HepG2 (cell line): ENCODE measurements at regions not wholly inside any gene's neighbourhood (a gene's known extent, or its start where the extent isn't known, plus 50 kb on each side); places are given as distances from the start of the nearest gene placed in this dataset.

ENCODE experiments used
- ASH2L ChIP-seq: fragments of 300-600, 200-600 bp; sonication (generic); IDR thresholded peaks from 2 replicates; pipeline ENCODE4 v1.7.0; 2017; ENCODE audit warnings: low read depth, mild to moderate bottlenecking, moderate library complexity, mixed read lengths, low read length; ENCODE audit not compliant: insufficient read length
- KMT2A ChIP-seq: sonication (generic); formaldehyde crosslinking; IDR thresholded peaks from 2 replicates; pipeline ENCODE4 v1.4.0; 2020; ENCODE audit warnings: missing genetic modification reagents
- NKX3-1 ChIP-seq: sonication (generic); formaldehyde crosslinking; IDR thresholded peaks from 2 replicates; pipeline ENCODE4 v1.5.0; 2020; ENCODE audit warnings: missing genetic modification reagents
- RELA ChIP-seq: sonication (generic); formaldehyde crosslinking; IDR thresholded peaks from 2 replicates; pipeline ENCODE4 v1.4.0; 2020; ENCODE audit warnings: missing genetic modification reagents
- TEAD3 ChIP-seq: optimal IDR thresholded peaks from 2 replicates; pipeline ENCODE3; 2016; ENCODE audit warnings: borderline replicate concordance
- ZNF124 ChIP-seq: sonication (generic); formaldehyde crosslinking; IDR thresholded peaks from 2 replicates; pipeline ENCODE4 v1.4.0; 2020; ENCODE audit warnings: missing genetic modification reagents
- ZNF556 ChIP-seq: sonication (generic); formaldehyde crosslinking; IDR thresholded peaks from 2 replicates; pipeline ENCODE4 v1.4.0; 2020; ENCODE audit warnings: mild to moderate bottlenecking, missing genetic modification reagents, borderline replicate concordance
- TF ChIP-seq, protein P1 (sequence below): sonication (generic); formaldehyde crosslinking; IDR thresholded peaks from 2 replicates; pipeline ENCODE4 v1.5.0; 2020; ENCODE audit warnings: mild to moderate bottlenecking, missing genetic modification reagents
- TF ChIP-seq, protein P2 (sequence below): sonication (generic); formaldehyde crosslinking; IDR thresholded peaks from 2 replicates; pipeline ENCODE4 v1.4.0; 2020; ENCODE audit warnings: mild to moderate bottlenecking, missing genetic modification reagents, borderline replicate concordance
- TF ChIP-seq, protein P3 (sequence below): sonication (generic); formaldehyde crosslinking; IDR thresholded peaks from 2 replicates; pipeline ENCODE4 v1.4.0; 2020; ENCODE audit warnings: mild to moderate bottlenecking, missing genetic modification reagents
- TF ChIP-seq, protein P4 (sequence below): sonication (generic); formaldehyde crosslinking; IDR thresholded peaks from 2 replicates; pipeline ENCODE4 v1.4.0; 2020; ENCODE audit warnings: missing genetic modification reagents, low read depth, mild to moderate bottlenecking, borderline replicate concordance
- TF ChIP-seq, protein P5 (sequence below): sonication (generic); formaldehyde crosslinking; IDR thresholded peaks from 2 replicates; pipeline ENCODE4 v1.8.1; 2023; ENCODE audit warnings: mild to moderate bottlenecking, missing genetic modification reagents
- TF ChIP-seq, protein P6 (sequence below): IDR thresholded peaks from 2 replicates; pipeline ENCODE4 v1.6.1; 2016; ENCODE audit warnings: mild to moderate bottlenecking

DNA sequence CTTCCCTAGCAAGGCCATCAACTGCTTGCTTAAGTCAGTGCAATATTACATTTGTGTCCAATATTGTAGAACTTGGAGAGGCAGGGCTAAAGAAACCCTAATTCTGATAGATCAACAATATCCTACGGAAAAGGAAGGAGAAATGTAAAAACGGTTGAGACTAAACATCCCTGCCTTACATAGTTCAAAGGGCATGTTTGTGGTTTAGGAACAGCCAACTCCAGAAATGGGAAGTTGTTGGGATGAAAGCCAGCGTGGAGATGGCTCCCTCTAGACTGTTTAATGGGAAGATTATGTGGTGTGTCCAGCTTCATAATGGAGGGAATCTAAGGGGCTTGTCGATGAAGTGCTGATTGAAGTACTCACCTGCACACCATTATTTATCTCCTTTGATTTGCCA, 145.3 kb upstream of the TENT5A start (continued):
- TF ChIP-seq, protein P1, sequence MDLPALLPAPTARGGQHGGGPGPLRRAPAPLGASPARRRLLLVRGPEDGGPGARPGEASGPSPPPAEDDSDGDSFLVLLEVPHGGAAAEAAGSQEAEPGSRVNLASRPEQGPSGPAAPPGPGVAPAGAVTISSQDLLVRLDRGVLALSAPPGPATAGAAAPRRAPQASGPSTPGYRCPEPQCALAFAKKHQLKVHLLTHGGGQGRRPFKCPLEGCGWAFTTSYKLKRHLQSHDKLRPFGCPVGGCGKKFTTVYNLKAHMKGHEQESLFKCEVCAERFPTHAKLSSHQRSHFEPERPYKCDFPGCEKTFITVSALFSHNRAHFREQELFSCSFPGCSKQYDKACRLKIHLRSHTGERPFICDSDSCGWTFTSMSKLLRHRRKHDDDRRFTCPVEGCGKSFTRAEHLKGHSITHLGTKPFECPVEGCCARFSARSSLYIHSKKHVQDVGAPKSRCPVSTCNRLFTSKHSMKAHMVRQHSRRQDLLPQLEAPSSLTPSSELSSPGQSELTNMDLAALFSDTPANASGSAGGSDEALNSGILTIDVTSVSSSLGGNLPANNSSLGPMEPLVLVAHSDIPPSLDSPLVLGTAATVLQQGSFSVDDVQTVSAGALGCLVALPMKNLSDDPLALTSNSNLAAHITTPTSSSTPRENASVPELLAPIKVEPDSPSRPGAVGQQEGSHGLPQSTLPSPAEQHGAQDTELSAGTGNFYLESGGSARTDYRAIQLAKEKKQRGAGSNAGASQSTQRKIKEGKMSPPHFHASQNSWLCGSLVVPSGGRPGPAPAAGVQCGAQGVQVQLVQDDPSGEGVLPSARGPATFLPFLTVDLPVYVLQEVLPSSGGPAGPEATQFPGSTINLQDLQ = no peak
- TF ChIP-seq, protein P2, sequence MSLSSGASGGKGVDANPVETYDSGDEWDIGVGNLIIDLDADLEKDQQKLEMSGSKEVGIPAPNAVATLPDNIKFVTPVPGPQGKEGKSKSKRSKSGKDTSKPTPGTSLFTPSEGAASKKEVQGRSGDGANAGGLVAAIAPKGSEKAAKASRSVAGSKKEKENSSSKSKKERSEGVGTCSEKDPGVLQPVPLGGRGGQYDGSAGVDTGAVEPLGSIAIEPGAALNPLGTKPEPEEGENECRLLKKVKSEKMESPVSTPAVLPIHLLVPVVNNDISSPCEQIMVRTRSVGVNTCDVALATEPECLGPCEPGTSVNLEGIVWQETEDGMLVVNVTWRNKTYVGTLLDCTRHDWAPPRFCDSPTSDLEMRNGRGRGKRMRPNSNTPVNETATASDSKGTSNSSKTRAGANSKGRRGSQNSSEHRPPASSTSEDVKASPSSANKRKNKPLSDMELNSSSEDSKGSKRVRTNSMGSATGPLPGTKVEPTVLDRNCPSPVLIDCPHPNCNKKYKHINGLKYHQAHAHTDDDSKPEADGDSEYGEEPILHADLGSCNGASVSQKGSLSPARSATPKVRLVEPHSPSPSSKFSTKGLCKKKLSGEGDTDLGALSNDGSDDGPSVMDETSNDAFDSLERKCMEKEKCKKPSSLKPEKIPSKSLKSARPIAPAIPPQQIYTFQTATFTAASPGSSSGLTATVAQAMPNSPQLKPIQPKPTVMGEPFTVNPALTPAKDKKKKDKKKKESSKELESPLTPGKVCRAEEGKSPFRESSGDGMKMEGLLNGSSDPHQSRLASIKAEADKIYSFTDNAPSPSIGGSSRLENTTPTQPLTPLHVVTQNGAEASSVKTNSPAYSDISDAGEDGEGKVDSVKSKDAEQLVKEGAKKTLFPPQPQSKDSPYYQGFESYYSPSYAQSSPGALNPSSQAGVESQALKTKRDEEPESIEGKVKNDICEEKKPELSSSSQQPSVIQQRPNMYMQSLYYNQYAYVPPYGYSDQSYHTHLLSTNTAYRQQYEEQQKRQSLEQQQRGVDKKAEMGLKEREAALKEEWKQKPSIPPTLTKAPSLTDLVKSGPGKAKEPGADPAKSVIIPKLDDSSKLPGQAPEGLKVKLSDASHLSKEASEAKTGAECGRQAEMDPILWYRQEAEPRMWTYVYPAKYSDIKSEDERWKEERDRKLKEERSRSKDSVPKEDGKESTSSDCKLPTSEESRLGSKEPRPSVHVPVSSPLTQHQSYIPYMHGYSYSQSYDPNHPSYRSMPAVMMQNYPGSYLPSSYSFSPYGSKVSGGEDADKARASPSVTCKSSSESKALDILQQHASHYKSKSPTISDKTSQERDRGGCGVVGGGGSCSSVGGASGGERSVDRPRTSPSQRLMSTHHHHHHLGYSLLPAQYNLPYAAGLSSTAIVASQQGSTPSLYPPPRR (CRISPR knock-in tag) = no peak
- no peak for TF ChIP-seq NKX3-1 (CRISPR knock-in tag)
- no peak for TF ChIP-seq ASH2L
- TF ChIP-seq, protein P3, sequence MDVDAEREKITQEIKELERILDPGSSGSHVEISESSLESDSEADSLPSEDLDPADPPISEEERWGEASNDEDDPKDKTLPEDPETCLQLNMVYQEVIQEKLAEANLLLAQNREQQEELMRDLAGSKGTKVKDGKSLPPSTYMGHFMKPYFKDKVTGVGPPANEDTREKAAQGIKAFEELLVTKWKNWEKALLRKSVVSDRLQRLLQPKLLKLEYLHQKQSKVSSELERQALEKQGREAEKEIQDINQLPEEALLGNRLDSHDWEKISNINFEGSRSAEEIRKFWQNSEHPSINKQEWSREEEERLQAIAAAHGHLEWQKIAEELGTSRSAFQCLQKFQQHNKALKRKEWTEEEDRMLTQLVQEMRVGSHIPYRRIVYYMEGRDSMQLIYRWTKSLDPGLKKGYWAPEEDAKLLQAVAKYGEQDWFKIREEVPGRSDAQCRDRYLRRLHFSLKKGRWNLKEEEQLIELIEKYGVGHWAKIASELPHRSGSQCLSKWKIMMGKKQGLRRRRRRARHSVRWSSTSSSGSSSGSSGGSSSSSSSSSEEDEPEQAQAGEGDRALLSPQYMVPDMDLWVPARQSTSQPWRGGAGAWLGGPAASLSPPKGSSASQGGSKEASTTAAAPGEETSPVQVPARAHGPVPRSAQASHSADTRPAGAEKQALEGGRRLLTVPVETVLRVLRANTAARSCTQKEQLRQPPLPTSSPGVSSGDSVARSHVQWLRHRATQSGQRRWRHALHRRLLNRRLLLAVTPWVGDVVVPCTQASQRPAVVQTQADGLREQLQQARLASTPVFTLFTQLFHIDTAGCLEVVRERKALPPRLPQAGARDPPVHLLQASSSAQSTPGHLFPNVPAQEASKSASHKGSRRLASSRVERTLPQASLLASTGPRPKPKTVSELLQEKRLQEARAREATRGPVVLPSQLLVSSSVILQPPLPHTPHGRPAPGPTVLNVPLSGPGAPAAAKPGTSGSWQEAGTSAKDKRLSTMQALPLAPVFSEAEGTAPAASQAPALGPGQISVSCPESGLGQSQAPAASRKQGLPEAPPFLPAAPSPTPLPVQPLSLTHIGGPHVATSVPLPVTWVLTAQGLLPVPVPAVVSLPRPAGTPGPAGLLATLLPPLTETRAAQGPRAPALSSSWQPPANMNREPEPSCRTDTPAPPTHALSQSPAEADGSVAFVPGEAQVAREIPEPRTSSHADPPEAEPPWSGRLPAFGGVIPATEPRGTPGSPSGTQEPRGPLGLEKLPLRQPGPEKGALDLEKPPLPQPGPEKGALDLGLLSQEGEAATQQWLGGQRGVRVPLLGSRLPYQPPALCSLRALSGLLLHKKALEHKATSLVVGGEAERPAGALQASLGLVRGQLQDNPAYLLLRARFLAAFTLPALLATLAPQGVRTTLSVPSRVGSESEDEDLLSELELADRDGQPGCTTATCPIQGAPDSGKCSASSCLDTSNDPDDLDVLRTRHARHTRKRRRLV (CRISPR knock-in tag) = no peak
- TF ChIP-seq ZNF556 (CRISPR knock-in tag) = no peak
- TF ChIP-seq, protein P4, sequence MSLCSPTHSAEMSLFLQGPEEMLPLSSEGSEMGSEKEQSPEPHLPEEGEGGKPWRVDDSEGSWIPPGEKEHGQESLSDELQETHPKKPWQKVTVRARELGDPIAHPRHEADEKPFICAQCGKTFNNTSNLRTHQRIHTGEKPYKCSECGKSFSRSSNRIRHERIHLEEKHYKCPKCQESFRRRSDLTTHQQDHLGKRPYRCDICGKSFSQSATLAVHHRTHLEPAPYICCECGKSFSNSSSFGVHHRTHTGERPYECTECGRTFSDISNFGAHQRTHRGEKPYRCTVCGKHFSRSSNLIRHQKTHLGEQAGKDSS (CRISPR knock-in tag) = no peak
- TF ChIP-seq, protein P5, sequence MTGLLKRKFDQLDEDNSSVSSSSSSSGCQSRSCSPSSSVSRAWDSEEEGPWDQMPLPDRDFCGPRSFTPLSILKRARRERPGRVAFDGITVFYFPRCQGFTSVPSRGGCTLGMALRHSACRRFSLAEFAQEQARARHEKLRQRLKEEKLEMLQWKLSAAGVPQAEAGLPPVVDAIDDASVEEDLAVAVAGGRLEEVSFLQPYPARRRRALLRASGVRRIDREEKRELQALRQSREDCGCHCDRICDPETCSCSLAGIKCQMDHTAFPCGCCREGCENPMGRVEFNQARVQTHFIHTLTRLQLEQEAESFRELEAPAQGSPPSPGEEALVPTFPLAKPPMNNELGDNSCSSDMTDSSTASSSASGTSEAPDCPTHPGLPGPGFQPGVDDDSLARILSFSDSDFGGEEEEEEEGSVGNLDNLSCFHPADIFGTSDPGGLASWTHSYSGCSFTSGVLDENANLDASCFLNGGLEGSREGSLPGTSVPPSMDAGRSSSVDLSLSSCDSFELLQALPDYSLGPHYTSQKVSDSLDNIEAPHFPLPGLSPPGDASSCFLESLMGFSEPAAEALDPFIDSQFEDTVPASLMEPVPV (CRISPR knock-in tag) = no peak
- no peak for TF ChIP-seq RELA (CRISPR knock-in tag)
- TF ChIP-seq ZNF124 (CRISPR knock-in tag) = no peak
- peak; percentile 46 for TF ChIP-seq TEAD3 (CRISPR knock-in tag)
- TF ChIP-seq, protein P6, sequence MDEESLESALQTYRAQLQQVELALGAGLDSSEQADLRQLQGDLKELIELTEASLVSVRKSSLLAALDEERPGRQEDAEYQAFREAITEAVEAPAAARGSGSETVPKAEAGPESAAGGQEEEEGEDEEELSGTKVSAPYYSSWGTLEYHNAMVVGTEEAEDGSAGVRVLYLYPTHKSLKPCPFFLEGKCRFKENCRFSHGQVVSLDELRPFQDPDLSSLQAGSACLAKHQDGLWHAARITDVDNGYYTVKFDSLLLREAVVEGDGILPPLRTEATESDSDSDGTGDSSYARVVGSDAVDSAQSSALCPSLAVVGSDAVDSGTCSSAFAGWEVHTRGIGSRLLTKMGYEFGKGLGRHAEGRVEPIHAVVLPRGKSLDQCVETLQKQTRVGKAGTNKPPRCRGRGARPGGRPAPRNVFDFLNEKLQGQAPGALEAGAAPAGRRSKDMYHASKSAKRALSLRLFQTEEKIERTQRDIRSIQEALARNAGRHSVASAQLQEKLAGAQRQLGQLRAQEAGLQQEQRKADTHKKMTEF (CRISPR knock-in tag) = no peak
- TF ChIP-seq KMT2A = no peak
